B cell (primary cell): ENCODE measurements at regions not wholly inside any gene's neighbourhood (a gene's known extent, or its start where the extent isn't known, plus 50 kb on each side); places are given as distances from the start of the nearest gene placed in this dataset.
A peak's percentile ranks its signal among the peaks of the same experiment; 100 is the strongest.

ENCODE experiments used
- ATAC-seq: fragments of 200-7000 bp; cut with Tn5 transposase; one replicate; pipeline ENCODE4 v1.10.0; 2021; ENCODE audit warnings: low read depth, mild to moderate bottlenecking, moderate number of reproducible peaks, moderate library complexity
- CTCF ChIA-PET: fragments of 350-600 bp; sonication (Branson Sonifier 250); formaldehyde crosslinking; loops from one replicate; lab custom pipeline; 2021; ENCODE audit warnings: antibody characterized with exemption, inconsistent platforms; lab: Charles Lee
- POLR2A ChIA-PET: fragments of 350-600 bp; sonication (Branson Sonifier 250); formaldehyde crosslinking; loops from one replicate; lab custom pipeline; 2021; ENCODE audit warnings: antibody characterized with exemption; lab: Charles Lee
- DNase-seq: peaks from one replicate; pipeline ENCODE4 v3.0.0; 2013
- H2AFZ ChIP-seq: 2 replicates; pipeline ENCODE4 v1.6.1; 2012; ENCODE audit warnings: mild to moderate bottlenecking, low read depth, low read length; ENCODE audit not compliant: insufficient read depth, poor library complexity, severe bottlenecking
- H3K27ac ChIP-seq, 2 donors: 1 replicate in 1 of 2; 2 replicates in 1 of 2; pipeline ENCODE4 v1.5.1; 2012 to 2013; ENCODE audit warnings: low read length in 2 of 2, mild to moderate bottlenecking in 2 of 2, moderate library complexity in 1 of 2
- H3K27me3 ChIP-seq, 4 experiments: fragments of 200-600 bp in 1 of 4; sonication (generic) in 1 of 4; replicated peaks in 1 of 4; 1 replicate in 2 of 4; 2 replicates in 2 of 4; pipeline versions ENCODE4 v1.6.1 to v1.7.0; 2013 to 2016; ENCODE audit warnings: low read length in 3 of 4, mild to moderate bottlenecking in 2 of 4, mixed read lengths in 1 of 4, moderate library complexity in 1 of 4; ENCODE audit not compliant: insufficient read depth in 4 of 4, control insufficient read depth in 3 of 4; ENCODE audit errors: control extremely low read depth in 1 of 4
- H3K36me3 ChIP-seq, 2 experiments: replicated peaks in 1 of 2; 1 replicate in 1 of 2; 2 replicates in 1 of 2; pipeline versions ENCODE4 v1.6.1 to v1.7.1; 2013; ENCODE audit warnings: low read length in 1 of 2; ENCODE audit not compliant: insufficient read depth in 2 of 2, control insufficient read depth in 1 of 2; ENCODE audit errors: control extremely low read depth in 1 of 2, extremely low read depth in 1 of 2
- H3K4me1 ChIP-seq, 2 donors: fragments of 200-600 bp in 1 of 2; sonication (generic) in 1 of 2; 1 replicate in 1 of 2; 2 replicates in 1 of 2; pipeline versions ENCODE4 v1.5.1 to v1.6.1; 2013 to 2017; ENCODE audit warnings: low read length in 2 of 2; ENCODE audit not compliant: control insufficient read depth in 2 of 2, insufficient read depth in 2 of 2
- H3K4me2 ChIP-seq: replicated peaks from 2 replicates; pipeline ENCODE3; 2012; ENCODE audit warnings: mild to moderate bottlenecking, low read depth, low read length; ENCODE audit not compliant: poor library complexity, severe bottlenecking
- H3K4me3 ChIP-seq, 5 experiments: fragments of 200-600 bp in 1 of 5; sonication (generic) in 1 of 5; 1 replicate in 3 of 5; 2 replicates in 2 of 5; pipeline versions ENCODE4 v1.5.1 to v1.7.0; 2011 to 2016; ENCODE audit warnings: low read length in 4 of 5, mild to moderate bottlenecking in 4 of 5, low read depth in 2 of 5, control low read depth in 1 of 5, moderate library complexity in 1 of 5; ENCODE audit not compliant: insufficient read depth in 1 of 5; ENCODE audit errors: control extremely low read depth in 1 of 5, extremely low read depth in 1 of 5
- H3K79me2 ChIP-seq: fragments of 200-600 bp; sonication (generic); one replicate; pipeline ENCODE4 v1.6.0; 2016; ENCODE audit warnings: low read length; ENCODE audit not compliant: control insufficient read depth, insufficient read depth
- H3K9ac ChIP-seq: fragments of 200-600 bp; sonication (generic); 2 replicates; pipeline ENCODE4 v1.6.1; 2017; ENCODE audit warnings: mild to moderate bottlenecking, low read length, moderate library complexity
- H3K9me3 ChIP-seq, 3 donors: one replicate each; pipeline versions ENCODE4 v1.6.1 to v1.7.1; 2013; ENCODE audit warnings: low read length in 2 of 3; ENCODE audit not compliant: control insufficient read depth in 2 of 3, insufficient read depth in 1 of 3; ENCODE audit errors: control extremely low read depth in 1 of 3
- H4K20me1 ChIP-seq: 2 replicates; pipeline ENCODE4 v1.6.0; 2012; ENCODE audit warnings: mild to moderate bottlenecking, low read length; ENCODE audit not compliant: insufficient read depth, control insufficient read depth, poor library complexity, severe bottlenecking
- H3K27ac Mint-ChIP-seq: one replicate; pipeline ENCODE4 v1.8.0; 2021; ENCODE audit warnings: mixed read lengths
- H3K27me3 Mint-ChIP-seq: one replicate; pipeline ENCODE4 v1.8.0; 2021; ENCODE audit warnings: mixed read lengths
- H3K4me1 Mint-ChIP-seq: one replicate; pipeline ENCODE4 v1.8.0; 2021; ENCODE audit warnings: mixed read lengths
- H3K4me3 Mint-ChIP-seq: one replicate; pipeline ENCODE4 v1.8.0; 2021; ENCODE audit warnings: mixed read lengths
- H3K9me3 Mint-ChIP-seq: one replicate; pipeline ENCODE4 v1.8.0; 2022; ENCODE audit warnings: mixed read lengths; ENCODE audit not compliant: insufficient read depth
- EZH2 ChIP-seq: IDR thresholded peaks from 2 replicates; pipeline ENCODE4 v1.6.1; 2012; ENCODE audit warnings: borderline replicate concordance, low read depth, mild to moderate bottlenecking, moderate library complexity, low read length; ENCODE audit not compliant: insufficient read depth, poor library complexity, severe bottlenecking
- WGBS: methylation state at CpG from one replicate; pipeline ENCODE4 v1.1.5; 2013; ENCODE audit warnings: missing lambda C conversion rate; ENCODE audit not compliant: insufficient coverage; 5-methylcytosine and 5-hydroxymethylcytosine counted together
- intact Hi-C: fragments of 100-400 bp; cut with micrococcal nuclease; formaldehyde crosslinking; loops from one replicate; pipeline ENCODE4 v1.10.0; 2022
- TF ChIP-seq, protein P1 (sequence below): fragments of 200-600 bp; IDR thresholded peaks from one replicate; pipeline ENCODE4 v1.8.0; 2022; ENCODE audit warnings: antibody characterized with exemption, mild to moderate bottlenecking

DNA sequence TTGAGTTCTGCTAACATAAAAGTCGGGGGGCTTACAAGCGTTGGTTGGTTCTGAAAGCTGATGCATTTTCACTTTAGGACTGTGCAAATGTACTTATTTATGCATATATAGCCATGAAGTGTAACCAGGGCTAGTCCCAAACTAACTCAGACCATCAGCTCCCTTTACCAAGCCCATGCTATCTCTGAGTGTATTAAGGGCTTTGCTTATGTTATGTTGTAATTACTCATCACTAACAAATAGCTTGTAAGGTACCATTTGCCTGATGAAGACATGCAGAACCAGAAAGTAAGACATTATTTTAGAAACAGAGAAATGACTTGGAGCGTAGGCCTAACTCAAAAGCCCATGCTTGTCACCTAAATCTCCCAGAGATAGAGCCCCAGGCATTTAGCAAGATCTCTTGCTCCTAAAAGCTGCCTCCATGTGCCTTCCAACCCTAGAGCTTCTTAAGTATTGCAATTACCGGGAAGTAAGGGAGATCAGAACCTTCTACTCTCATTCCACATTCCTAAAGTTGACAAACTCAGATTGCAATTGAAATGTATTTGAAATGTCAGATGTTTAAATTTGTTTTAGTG is 362.9 kb upstream of the RBMS3 start:
- peaks cover 10% of the 10 kb centered on the region for H3K4me1 Mint-ChIP-seq
- no peaks in the 10 kb centered on the region for H3K27me3 ChIP-seq
- no peak overlapping the region for H3K27ac Mint-ChIP-seq
- no peak overlapping the region for H3K4me2 ChIP-seq
- H3K4me1 ChIP-seq = peaks cover 7 to 13% of the 10 kb centered on the region in 2 donors
- TF ChIP-seq, protein P1, sequence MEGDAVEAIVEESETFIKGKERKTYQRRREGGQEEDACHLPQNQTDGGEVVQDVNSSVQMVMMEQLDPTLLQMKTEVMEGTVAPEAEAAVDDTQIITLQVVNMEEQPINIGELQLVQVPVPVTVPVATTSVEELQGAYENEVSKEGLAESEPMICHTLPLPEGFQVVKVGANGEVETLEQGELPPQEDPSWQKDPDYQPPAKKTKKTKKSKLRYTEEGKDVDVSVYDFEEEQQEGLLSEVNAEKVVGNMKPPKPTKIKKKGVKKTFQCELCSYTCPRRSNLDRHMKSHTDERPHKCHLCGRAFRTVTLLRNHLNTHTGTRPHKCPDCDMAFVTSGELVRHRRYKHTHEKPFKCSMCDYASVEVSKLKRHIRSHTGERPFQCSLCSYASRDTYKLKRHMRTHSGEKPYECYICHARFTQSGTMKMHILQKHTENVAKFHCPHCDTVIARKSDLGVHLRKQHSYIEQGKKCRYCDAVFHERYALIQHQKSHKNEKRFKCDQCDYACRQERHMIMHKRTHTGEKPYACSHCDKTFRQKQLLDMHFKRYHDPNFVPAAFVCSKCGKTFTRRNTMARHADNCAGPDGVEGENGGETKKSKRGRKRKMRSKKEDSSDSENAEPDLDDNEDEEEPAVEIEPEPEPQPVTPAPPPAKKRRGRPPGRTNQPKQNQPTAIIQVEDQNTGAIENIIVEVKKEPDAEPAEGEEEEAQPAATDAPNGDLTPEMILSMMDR = no peak
- no peak for TF ChIP-seq EZH2
- H3K27me3 Mint-ChIP-seq = no peaks in the 10 kb centered on the region
- H4K20me1 ChIP-seq = no peaks in the 10 kb centered on the region
- no peak overlapping the region for H3K4me3 ChIP-seq
- H3K27ac ChIP-seq = no peak overlapping the region
- intact Hi-C loops = no loop called here
- WGBS = 63% methylated on average over 1 of the region's 4 CpGs
- no peaks in the 10 kb centered on the region for H3K36me3 ChIP-seq
- H3K9ac ChIP-seq = no peak overlapping the region
- ChIA-PET CTCF (no interaction called here), POLR2A (no interaction called here)
- DNase-seq (no peak), ATAC-seq (no peak)
- H3K79me2 ChIP-seq = no peaks in the 10 kb centered on the region
- H3K4me3 Mint-ChIP-seq = no peak overlapping the region
- peaks cover 0 to 1% (median 0%) of the 10 kb centered on the region in 3 donors for H3K9me3 ChIP-seq
- H2AFZ ChIP-seq = peak overlapping the region; percentile 18
- no peaks in the 10 kb centered on the region for H3K9me3 Mint-ChIP-seq

DNA sequence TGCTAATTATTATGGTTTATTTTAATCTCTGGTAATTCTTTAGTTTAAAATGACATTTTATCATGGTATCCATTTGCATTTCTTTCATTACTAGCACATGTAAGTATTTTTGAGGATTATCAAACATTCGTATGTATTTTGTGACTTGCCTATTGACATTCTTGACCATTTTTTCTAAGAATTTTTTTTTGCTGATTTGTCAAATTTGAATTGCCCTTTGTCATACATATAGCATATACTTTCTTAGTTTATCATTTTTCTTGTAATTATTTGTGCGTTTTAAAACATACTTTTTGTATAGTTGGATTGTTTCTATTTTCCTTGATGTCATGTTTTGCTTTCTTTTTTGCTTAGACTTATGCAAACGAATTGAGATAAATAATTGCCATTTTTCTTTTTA is 358.5 kb upstream of the RBMS3 start:
- H3K9me3 Mint-ChIP-seq = no peaks in the 10 kb centered on the region
- intact Hi-C loops = no loop called here
- WGBS = no CpG with 5 or more reads among the region's 3 CpGs
- no peaks in the 10 kb centered on the region for H3K27me3 Mint-ChIP-seq
- no peak overlapping the region for H3K27ac Mint-ChIP-seq
- H3K4me2 ChIP-seq = no peak overlapping the region
- H4K20me1 ChIP-seq = no peaks in the 10 kb centered on the region
- peaks cover 0 to 3% (median 0%) of the 10 kb centered on the region in 3 donors for H3K9me3 ChIP-seq
- ChIA-PET CTCF (no interaction called here), POLR2A (no interaction called here)
- ATAC-seq (no peak), DNase-seq (no peak)
- H3K79me2 ChIP-seq = no peaks in the 10 kb centered on the region
- peaks cover under 1% of the 10 kb centered on the region for H3K4me1 Mint-ChIP-seq
- no peak overlapping the region for H3K27ac ChIP-seq
- H3K27me3 ChIP-seq = no peaks in the 10 kb centered on the region
- no peak overlapping the region for H3K9ac ChIP-seq
- no peaks in the 10 kb centered on the region for H3K36me3 ChIP-seq
- TF ChIP-seq, protein P1 = no peak
- no peak for TF ChIP-seq EZH2
- H3K4me3 ChIP-seq = no peak overlapping the region
- no peak overlapping the region for H3K4me3 Mint-ChIP-seq
- H2AFZ ChIP-seq = no peak overlapping the region
- no peaks in the 10 kb centered on the region for H3K4me1 ChIP-seq
